OCI-LY3 (cell line): ENCODE measurements at regions not wholly inside any gene's neighbourhood (a gene's known extent, or its start where the extent isn't known, plus 50 kb on each side); places are given as distances from the start of the nearest gene placed in this dataset.

Experiments
- EZH2phosphoT487 ChIP-seq: fragments of 200-600 bp; shearing (Covaris generic); IDR thresholded peaks from 2 replicates; pipeline ENCODE4 v1.6.1; 2018; ENCODE audit warnings: antibody characterized with exemption, mixed run types, low read depth
- TF ChIP-seq, protein P1 (sequence below): fragments of 200-600, 300-600 bp; sonication (generic); IDR thresholded peaks from 2 replicates; pipeline ENCODE4 v1.5.1; 2014; ENCODE audit warnings: antibody characterized with exemption, low read length, low read depth

- TF ChIP-seq, protein P1, sequence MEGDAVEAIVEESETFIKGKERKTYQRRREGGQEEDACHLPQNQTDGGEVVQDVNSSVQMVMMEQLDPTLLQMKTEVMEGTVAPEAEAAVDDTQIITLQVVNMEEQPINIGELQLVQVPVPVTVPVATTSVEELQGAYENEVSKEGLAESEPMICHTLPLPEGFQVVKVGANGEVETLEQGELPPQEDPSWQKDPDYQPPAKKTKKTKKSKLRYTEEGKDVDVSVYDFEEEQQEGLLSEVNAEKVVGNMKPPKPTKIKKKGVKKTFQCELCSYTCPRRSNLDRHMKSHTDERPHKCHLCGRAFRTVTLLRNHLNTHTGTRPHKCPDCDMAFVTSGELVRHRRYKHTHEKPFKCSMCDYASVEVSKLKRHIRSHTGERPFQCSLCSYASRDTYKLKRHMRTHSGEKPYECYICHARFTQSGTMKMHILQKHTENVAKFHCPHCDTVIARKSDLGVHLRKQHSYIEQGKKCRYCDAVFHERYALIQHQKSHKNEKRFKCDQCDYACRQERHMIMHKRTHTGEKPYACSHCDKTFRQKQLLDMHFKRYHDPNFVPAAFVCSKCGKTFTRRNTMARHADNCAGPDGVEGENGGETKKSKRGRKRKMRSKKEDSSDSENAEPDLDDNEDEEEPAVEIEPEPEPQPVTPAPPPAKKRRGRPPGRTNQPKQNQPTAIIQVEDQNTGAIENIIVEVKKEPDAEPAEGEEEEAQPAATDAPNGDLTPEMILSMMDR = no peak
- TF ChIP-seq EZH2phosphoT487 = no peak
These were observed 238.1 kb downstream of the MAF start for GRCh38 chr16:79362300-79362970.
